ENCODE measurements at regions not wholly inside any gene's neighbourhood (a gene's known extent, or its start where the extent isn't known, plus 50 kb on each side); places are given as distances from the start of the nearest gene placed in this dataset.

DNA sequence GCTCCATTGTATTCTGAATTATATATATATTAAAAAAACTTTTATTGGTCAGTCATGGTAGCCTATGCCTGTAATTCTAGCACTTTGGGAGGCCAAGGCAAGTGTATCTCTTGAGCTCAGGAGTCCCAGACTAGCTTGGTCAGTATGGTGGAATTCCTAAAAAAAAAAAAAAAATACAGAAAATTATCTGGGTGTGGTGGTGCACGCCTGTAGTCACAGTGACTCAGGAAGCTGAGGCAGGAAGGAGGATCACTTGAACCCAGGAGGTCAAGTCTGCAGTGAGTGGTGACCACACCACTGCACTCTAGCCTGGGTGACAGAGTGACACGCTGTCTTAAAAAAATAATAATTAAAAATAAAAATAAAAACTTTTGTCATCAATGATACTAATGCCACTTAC is 133.2 kb downstream of the FAT3 start:
- 65 to 95% methylated on average over 2 of the region's 2 CpGs for WGBS, 2 donors
- Histone ChIP-seq H3K36me3 (no peaks in the 10 kb centered on the region), H3K27me3 (no peaks in the 10 kb centered on the region), H3K4me1 (no peaks in the 10 kb centered on the region), H3K4me3 (no peak overlapping the region), H3K27ac (no peak overlapping the region), H3K9me3 (no peaks in the 10 kb centered on the region)
- no peak for DNase-seq (ENCODE audit: low spot score in 2 of 2)
- TF ChIP-seq EP300 (IDR thresholded peaks at IDR 0.05) (no peak), CTCF (IDR thresholded peaks at IDR 0.05) (no peak), POLR2A (IDR thresholded peaks at IDR 0.05) (no peak)

- Histone ChIP-seq H3K36me3 (no peaks in the 10 kb centered on the region), H3K4me3 (no peak overlapping the region), H3K27ac (no peak overlapping the region), H3K4me1 (peaks cover 0 to 5% (median 0%) of the 10 kb centered on the region in 4 donors), H3K9me3 (no peaks in the 10 kb centered on the region), H3K27me3 (no peaks in the 10 kb centered on the region)
- WGBS, 2 donors = 72 to 89% methylated on average over 2 of the region's 2 CpGs
- TF ChIP-seq CTCF (IDR thresholded peaks at IDR 0.05) (no peak), EP300 (IDR thresholded peaks at IDR 0.05) (no peak), POLR2A (IDR thresholded peaks at IDR 0.05) (no peak)
- no peak for DNase-seq (ENCODE audit: low spot score in 2 of 2)
Observed at GRCh38 chr11:92361551-92361950, 136.9 kb downstream of the FAT3 start.

- Histone ChIP-seq H3K4me1 (peaks cover 0 to 5% (median 0%) of the 10 kb centered on the region in 4 donors), H3K36me3 (no peaks in the 10 kb centered on the region), H3K27ac (no peak overlapping the region), H3K9me3 (no peaks in the 10 kb centered on the region), H3K4me3 (no peak overlapping the region), H3K27me3 (no peaks in the 10 kb centered on the region)
- no peak for DNase-seq (ENCODE audit: low spot score in 2 of 2)
- 65 to 70% methylated on average over 1 of the region's 1 CpG for WGBS, 2 donors
- TF ChIP-seq CTCF (IDR thresholded peaks at IDR 0.05) = no peak
- TF ChIP-seq EP300 (IDR thresholded peaks at IDR 0.05) = no peak
- no peak for TF ChIP-seq POLR2A (IDR thresholded peaks at IDR 0.05)
Observed at GRCh38 chr11:92362989-92363388, 138.4 kb downstream of the FAT3 start.

- Histone ChIP-seq H3K27me3 (no peaks in the 10 kb centered on the region), H3K4me1 (peaks cover 0 to 5% (median 0%) of the 10 kb centered on the region in 4 donors), H3K27ac (no peak overlapping the region), H3K4me3 (no peak overlapping the region), H3K9me3 (no peaks in the 10 kb centered on the region), H3K36me3 (no peaks in the 10 kb centered on the region)
- whole genome bisulfite sequencing, 2 donors = 76 to 82% methylated on average over 4 of the region's 4 CpGs
- no peak for DNase-seq (ENCODE audit: low spot score in 2 of 2)
- TF ChIP-seq CTCF (IDR thresholded peaks at IDR 0.05) (no peak), POLR2A (IDR thresholded peaks at IDR 0.05) (no peak), EP300 (IDR thresholded peaks at IDR 0.05) (no peak)
Observed at GRCh38 chr11:92364177-92364576, 139.6 kb downstream of the FAT3 start.

- Histone ChIP-seq H3K4me3 (no peak overlapping the region), H3K27me3 (no peaks in the 10 kb centered on the region), H3K9me3 (no peaks in the 10 kb centered on the region), H3K36me3 (no peaks in the 10 kb centered on the region), H3K27ac (no peak overlapping the region), H3K4me1 (no peaks in the 10 kb centered on the region)
- 26 to 38% methylated on average over 3 of the region's 3 CpGs for WGBS, 2 donors
- no peak for DNase-seq (ENCODE audit: low spot score in 2 of 2)
- TF ChIP-seq EP300 (IDR thresholded peaks at IDR 0.05) (no peak), CTCF (IDR thresholded peaks at IDR 0.05) (no peak), POLR2A (IDR thresholded peaks at IDR 0.05) (no peak)
Observed at GRCh38 chr11:92376146-92376599, 151.6 kb downstream of the FAT3 start.
